Activated naive CD8-positive, alpha-beta T cell treated with anti-CD3 and anti-CD28 coated beads, Interleukin-2, amount 50 U/mL, for 24 hours (primary cell): ENCODE measurements at regions not wholly inside any gene's neighbourhood (a gene's known extent, or its start where the extent isn't known, plus 50 kb on each side); places are given as distances from the start of the nearest gene placed in this dataset.
"Not testable (repeated sequence)": the region's sequence is repeated elsewhere in the genome, so short reads cannot be mapped to it uniquely, and the experiment has no call there.

Experiments used
- ATAC-seq: fragments of 150-1000 bp; cut with Tn5 transposase; one replicate; pipeline ENCODE4 v1.10.0; 2021
- DNase-seq: peaks from one replicate; pipeline ENCODE4 v3.0.0; 2021
- H3K27ac Mint-ChIP-seq: one replicate; pipeline ENCODE4 v1.8.0; 2021; ENCODE audit warnings: mild to moderate bottlenecking, mixed read lengths
- H3K27me3 Mint-ChIP-seq: one replicate; pipeline ENCODE4 v1.8.0; 2021; ENCODE audit warnings: mixed read lengths
- H3K36me3 Mint-ChIP-seq: one replicate; pipeline ENCODE4 v1.8.0; 2021; ENCODE audit warnings: low read depth, mixed read lengths
- H3K4me1 Mint-ChIP-seq: one replicate; pipeline ENCODE4 v1.8.0; 2021; ENCODE audit warnings: mixed read lengths
- H3K4me3 Mint-ChIP-seq: one replicate; pipeline ENCODE4 v1.8.0; 2021; ENCODE audit warnings: mild to moderate bottlenecking, moderate library complexity, mixed read lengths
- H3K9me3 Mint-ChIP-seq: one replicate; pipeline ENCODE4 v1.8.0; 2021; ENCODE audit warnings: mixed read lengths

- ATAC-seq: no peak
Measured at GRCh38 chr13:80072231-80072630, 268.7 kb downstream of the SPRY2 start.

GRCh38 chr13:80070024-80070703 is 270.8 kb downstream of the SPRY2 start:
- DNase-seq: no peak
- peaks cover 6% of the 10 kb centered on the region for H3K9me3 Mint-ChIP-seq
- ATAC-seq: no peak
- H3K4me3 Mint-ChIP-seq: no peak overlapping the region
- no peaks in the 10 kb centered on the region for H3K27me3 Mint-ChIP-seq
- no peaks in the 10 kb centered on the region for H3K36me3 Mint-ChIP-seq
- H3K27ac Mint-ChIP-seq: no peak overlapping the region
- no peaks in the 10 kb centered on the region for H3K4me1 Mint-ChIP-seq

More at GRCh38 chr13:80072231-80072630, 268.7 kb downstream of the SPRY2 start:
- H3K9me3 Mint-ChIP-seq: peaks cover 6% of the 10 kb centered on the region
- no peaks in the 10 kb centered on the region for H3K4me1 Mint-ChIP-seq
- no peaks in the 10 kb centered on the region for H3K36me3 Mint-ChIP-seq
- H3K27me3 Mint-ChIP-seq: no peaks in the 10 kb centered on the region
- no peak overlapping the region for H3K27ac Mint-ChIP-seq
- H3K4me3 Mint-ChIP-seq: no peak overlapping the region
- DNase-seq: no peak

- no peak for ATAC-seq
- H3K4me3 Mint-ChIP-seq: no peak overlapping the region
- no peaks in the 10 kb centered on the region for H3K36me3 Mint-ChIP-seq
- peaks cover 3% of the 10 kb centered on the region for H3K9me3 Mint-ChIP-seq
- no peaks in the 10 kb centered on the region for H3K4me1 Mint-ChIP-seq
- no peak overlapping the region for H3K27ac Mint-ChIP-seq
- H3K27me3 Mint-ChIP-seq: no peaks in the 10 kb centered on the region
- DNase-seq: no peak
Measured at GRCh38 chr13:80069374-80069773, 271.6 kb downstream of the SPRY2 start.

GRCh38 chr13:80065996-80066395 is 274.9 kb downstream of the SPRY2 start:
- DNase-seq (no peak), ATAC-seq (no peak)
- peaks cover 3% of the 10 kb centered on the region for H3K9me3 Mint-ChIP-seq
- no peaks in the 10 kb centered on the region for H3K36me3 Mint-ChIP-seq
- no peaks in the 10 kb centered on the region for H3K4me1 Mint-ChIP-seq
- H3K4me3 Mint-ChIP-seq: no peak overlapping the region
- no peak overlapping the region for H3K27ac Mint-ChIP-seq
- H3K27me3 Mint-ChIP-seq: no peaks in the 10 kb centered on the region

GRCh38 chr13:80062416-80062815 is 278.5 kb downstream of the SPRY2 start:
- not testable (repeated sequence) for H3K4me3 Mint-ChIP-seq, ATAC-seq, DNase-seq, H3K9me3 Mint-ChIP-seq, H3K36me3 Mint-ChIP-seq, H3K4me1 Mint-ChIP-seq, H3K27ac Mint-ChIP-seq, H3K27me3 Mint-ChIP-seq

- Mint-ChIP-seq H3K4me3 (no peak overlapping the region), H3K36me3 (no peaks in the 10 kb centered on the region), H3K4me1 (peaks cover under 1% of the 10 kb centered on the region), H3K27ac (no peak overlapping the region), H3K27me3 (no peaks in the 10 kb centered on the region), H3K9me3 (no peaks in the 10 kb centered on the region)
- no peak for DNase-seq
- ATAC-seq: no peak
Measured at GRCh38 chr13:80059789-80060188, 281.1 kb downstream of the SPRY2 start.

- no peaks in the 10 kb centered on the region for H3K36me3 Mint-ChIP-seq
Measured at GRCh38 chr13:80058626-80059025, 282.3 kb downstream of the SPRY2 start.

GRCh38 chr13:80055847-80056246 is 285.1 kb downstream of the SPRY2 start:
- DNase-seq (no peak), ATAC-seq (no peak)
- Mint-ChIP-seq H3K4me3 (no peak overlapping the region), H3K36me3 (no peaks in the 10 kb centered on the region), H3K27ac (no peak overlapping the region), H3K9me3 (no peaks in the 10 kb centered on the region), H3K27me3 (no peaks in the 10 kb centered on the region), H3K4me1 (peaks cover 9% of the 10 kb centered on the region)

More at GRCh38 chr13:80058626-80059025, 282.3 kb downstream of the SPRY2 start:
- Mint-ChIP-seq H3K4me3 (no peak overlapping the region), H3K27ac (no peak overlapping the region), H3K27me3 (no peaks in the 10 kb centered on the region), H3K4me1 (peaks cover 5% of the 10 kb centered on the region), H3K9me3 (no peaks in the 10 kb centered on the region)
- ATAC-seq: no peak
- no peak for DNase-seq

- no peak overlapping the region for H3K27ac Mint-ChIP-seq
- ATAC-seq: peak; percentile 85
- DNase-seq: no peak
- H3K4me1 Mint-ChIP-seq: peaks cover 15% of the 10 kb centered on the region
- H3K4me3 Mint-ChIP-seq: no peak overlapping the region
- no peaks in the 10 kb centered on the region for H3K36me3 Mint-ChIP-seq
- no peaks in the 10 kb centered on the region for H3K9me3 Mint-ChIP-seq
- H3K27me3 Mint-ChIP-seq: no peaks in the 10 kb centered on the region
Measured at GRCh38 chr13:80054806-80055205, 286.1 kb downstream of the SPRY2 start.

GRCh38 chr13:80052286-80052685 is 288.6 kb downstream of the SPRY2 start:
- H3K4me1 Mint-ChIP-seq: peaks cover 32% of the 10 kb centered on the region
- DNase-seq: no peak
- H3K4me3 Mint-ChIP-seq: no peak overlapping the region
- H3K27me3 Mint-ChIP-seq: no peaks in the 10 kb centered on the region
- no peaks in the 10 kb centered on the region for H3K36me3 Mint-ChIP-seq
- no peak for ATAC-seq
- no peaks in the 10 kb centered on the region for H3K9me3 Mint-ChIP-seq
- no peak overlapping the region for H3K27ac Mint-ChIP-seq

- H3K9me3 Mint-ChIP-seq: no peaks in the 10 kb centered on the region
- no peak overlapping the region for H3K27ac Mint-ChIP-seq
- no peaks in the 10 kb centered on the region for H3K36me3 Mint-ChIP-seq
- no peak for ATAC-seq
- no peak overlapping the region for H3K4me3 Mint-ChIP-seq
- peaks cover 32% of the 10 kb centered on the region for H3K4me1 Mint-ChIP-seq
- no peaks in the 10 kb centered on the region for H3K27me3 Mint-ChIP-seq
- no peak for DNase-seq
Measured at GRCh38 chr13:80050252-80050651, 290.7 kb downstream of the SPRY2 start.

GRCh38 chr13:80048802-80049201 is 292.1 kb downstream of the SPRY2 start:
- DNase-seq (peak; percentile 67), ATAC-seq (peak; percentile 95)
- Mint-ChIP-seq H3K4me3 (no peak overlapping the region), H3K36me3 (no peaks in the 10 kb centered on the region), H3K4me1 (peaks cover 27% of the 10 kb centered on the region), H3K9me3 (no peaks in the 10 kb centered on the region), H3K27me3 (no peaks in the 10 kb centered on the region), H3K27ac (no peak overlapping the region)

- peaks cover 3% of the 10 kb centered on the region for H3K9me3 Mint-ChIP-seq
- ATAC-seq (no peak), DNase-seq (no peak)
- H3K36me3 Mint-ChIP-seq: no peaks in the 10 kb centered on the region
- H3K27ac Mint-ChIP-seq: no peak overlapping the region
- no peak overlapping the region for H3K4me3 Mint-ChIP-seq
- no peaks in the 10 kb centered on the region for H3K27me3 Mint-ChIP-seq
- peaks cover 27% of the 10 kb centered on the region for H3K4me1 Mint-ChIP-seq
Measured at GRCh38 chr13:80048030-80048429, 292.9 kb downstream of the SPRY2 start.

GRCh38 chr13:80047406-80047805 is 293.5 kb downstream of the SPRY2 start:
- Mint-ChIP-seq H3K27me3 (no peaks in the 10 kb centered on the region), H3K4me1 (peaks cover 27% of the 10 kb centered on the region), H3K36me3 (no peaks in the 10 kb centered on the region), H3K27ac (no peak overlapping the region), H3K4me3 (no peak overlapping the region), H3K9me3 (peaks cover 3% of the 10 kb centered on the region)
- ATAC-seq: no peak
- no peak for DNase-seq

- Mint-ChIP-seq H3K27me3 (peaks cover 4% of the 10 kb centered on the region), H3K9me3 (peaks cover 3% of the 10 kb centered on the region), H3K4me3 (no peak overlapping the region), H3K36me3 (no peaks in the 10 kb centered on the region), H3K4me1 (peaks cover 9% of the 10 kb centered on the region), H3K27ac (no peak overlapping the region)
- DNase-seq (no peak), ATAC-seq (no peak)
Measured at GRCh38 chr13:80040981-80041317, 300.0 kb downstream of the SPRY2 start.
